HEK293 (cell line): ENCODE measurements at regions not wholly inside any gene's neighbourhood (a gene's known extent, or its start where the extent isn't known, plus 50 kb on each side); places are given as distances from the start of the nearest gene placed in this dataset.

Experiments
- CTCF ChIA-PET: fragments of 350-600 bp; formaldehyde crosslinking; extraction: SDS; loops from one replicate; lab custom pipeline; 2021; ENCODE audit warnings: antibody characterized with exemption; lab: Yijun Ruan, JAX
- POLR2A ChIA-PET: fragments of 300-600 bp; formaldehyde crosslinking; extraction: SDS; loops from one replicate; lab custom pipeline; 2020; ENCODE audit warnings: antibody characterized with exemption, inconsistent platforms; lab: Yijun Ruan, JAX
- H3K27ac ChIP-seq: fragments of 200-500 bp; sonication (Bioruptor generic); 2 replicates; pipeline ENCODE4 v1.5.1; 2014; ENCODE audit warnings: low read depth, low read length, control low read depth, inconsistent platforms; ENCODE audit errors: extremely low read depth
- H3K36me3 ChIP-seq, 2 experiments: fragments of 200-500 bp in 1 of 2; sonication (Bioruptor generic) in 1 of 2; 1 replicate in 1 of 2; 2 replicates in 1 of 2; pipeline ENCODE4 v1.5.1; 2014 to 2017; ENCODE audit warnings: inconsistent platforms in 2 of 2, low read length in 2 of 2; ENCODE audit not compliant: control insufficient read depth in 2 of 2, insufficient read depth in 1 of 2
- H3K4me1 ChIP-seq: fragments of 200-500 bp; sonication (Bioruptor generic); 2 replicates; pipeline ENCODE4 v1.5.1; 2014; ENCODE audit warnings: mild to moderate bottlenecking, low read length, inconsistent platforms; ENCODE audit not compliant: control insufficient read depth, insufficient read depth
- H3K4me3 ChIP-seq: 2 replicates; pipeline ENCODE4 v1.5.1; 2011; ENCODE audit warnings: low read depth, mild to moderate bottlenecking, control low read depth, low read length, moderate library complexity
- H3K9me3 ChIP-seq: fragments of 200-500 bp; sonication (Bioruptor generic); 2 replicates; pipeline ENCODE4 v1.5.1; 2014; ENCODE audit warnings: low read depth, low read length, inconsistent platforms; ENCODE audit not compliant: control insufficient read depth, insufficient read depth
- OSR2 ChIP-seq: fragments of 450-650 bp; formaldehyde crosslinking; IDR thresholded peaks from 2 replicates; pipeline ENCODE4 v1.5.1; 2016; ENCODE audit warnings: missing biosample characterization, missing genetic modification characterization
- REST ChIP-seq: fragments of 450-650 bp; formaldehyde crosslinking; IDR thresholded peaks from 2 replicates; pipeline ENCODE4 v1.5.1; 2016; ENCODE audit warnings: missing biosample characterization, missing genetic modification characterization
- SCRT2 ChIP-seq: fragments of 450-650 bp; formaldehyde crosslinking; IDR thresholded peaks from 2 replicates; pipeline ENCODE4 v1.5.1; 2016; ENCODE audit warnings: missing biosample characterization, missing genetic modification characterization
- ZBTB17 ChIP-seq: fragments of 450-650 bp; formaldehyde crosslinking; IDR thresholded peaks from 2 replicates; pipeline ENCODE4 v1.5.1; 2016; ENCODE audit warnings: missing biosample characterization, missing genetic modification characterization
- ZBTB48 ChIP-seq: fragments of 450-650 bp; formaldehyde crosslinking; IDR thresholded peaks from 2 replicates; pipeline ENCODE4 v1.5.1; 2016; ENCODE audit warnings: missing biosample characterization, missing genetic modification characterization
- ZNF10 ChIP-seq: fragments of 450-650 bp; formaldehyde crosslinking; IDR thresholded peaks from 2 replicates; pipeline ENCODE4 v1.5.1; 2017; ENCODE audit warnings: missing biosample characterization, missing genetic modification characterization
- ZNF114 ChIP-seq: fragments of 450-650 bp; formaldehyde crosslinking; IDR thresholded peaks from 2 replicates; pipeline ENCODE4 v1.5.0; 2017; ENCODE audit warnings: missing biosample characterization, missing genetic modification characterization
- ZNF140 ChIP-seq: fragments of 450-650 bp; formaldehyde crosslinking; IDR thresholded peaks from 2 replicates; pipeline ENCODE4 v1.5.1; 2016; ENCODE audit warnings: missing biosample characterization, missing genetic modification characterization
- ZNF146 ChIP-seq: fragments of 450-650 bp; formaldehyde crosslinking; IDR thresholded peaks from 2 replicates; pipeline ENCODE4 v1.5.1; 2016; ENCODE audit warnings: missing biosample characterization, missing genetic modification characterization
- ZNF223 ChIP-seq: fragments of 450-650 bp; formaldehyde crosslinking; IDR thresholded peaks from 2 replicates; pipeline ENCODE4 v1.5.1; 2016; ENCODE audit warnings: missing biosample characterization, missing genetic modification characterization
- ZNF266 ChIP-seq: fragments of 450-650 bp; formaldehyde crosslinking; IDR thresholded peaks from 2 replicates; pipeline ENCODE4 v1.5.1; 2016; ENCODE audit warnings: missing biosample characterization, missing genetic modification characterization, low read depth
- ZNF335 ChIP-seq: fragments of 450-650 bp; formaldehyde crosslinking; conservative IDR thresholded peaks from 2 replicates; pipeline ENCODE4 v1.5.1; 2016; ENCODE audit warnings: missing biosample characterization, missing genetic modification characterization
- ZNF350 ChIP-seq: fragments of 450-650 bp; formaldehyde crosslinking; IDR thresholded peaks from 2 replicates; pipeline ENCODE4 v1.5.0; 2017; ENCODE audit warnings: missing biosample characterization, mild to moderate bottlenecking, missing genetic modification characterization
- ZNF416 ChIP-seq: fragments of 450-650 bp; formaldehyde crosslinking; IDR thresholded peaks from 2 replicates; pipeline ENCODE4 v1.5.1; 2016; ENCODE audit warnings: missing biosample characterization, missing genetic modification characterization
- ZNF423 ChIP-seq: fragments of 450-650 bp; formaldehyde crosslinking; IDR thresholded peaks from 2 replicates; pipeline ENCODE4 v1.5.1; 2016; ENCODE audit warnings: missing biosample characterization, missing genetic modification characterization
- ZNF510 ChIP-seq: fragments of 450-650 bp; formaldehyde crosslinking; IDR thresholded peaks from 2 replicates; pipeline ENCODE4 v1.5.1; 2018; ENCODE audit warnings: mild to moderate bottlenecking, missing genetic modification characterization, missing biosample characterization; ENCODE audit not compliant: insufficient replicate concordance
- ZNF513 ChIP-seq: fragments of 450-650 bp; IDR thresholded peaks from 2 replicates; pipeline ENCODE4 v1.5.1; 2018; ENCODE audit warnings: missing biosample characterization, missing genetic modification characterization
- ZNF571 ChIP-seq: fragments of 450-650 bp; formaldehyde crosslinking; IDR thresholded peaks from 2 replicates; pipeline ENCODE4 v1.5.0; 2017; ENCODE audit warnings: missing biosample characterization, missing genetic modification characterization
- ZNF610 ChIP-seq: fragments of 450-650 bp; formaldehyde crosslinking; IDR thresholded peaks from 2 replicates; pipeline ENCODE4 v1.5.1; 2016; ENCODE audit warnings: missing biosample characterization, missing genetic modification characterization, borderline replicate concordance
- ZNF629 ChIP-seq: fragments of 450-650 bp; formaldehyde crosslinking; IDR thresholded peaks from 2 replicates; pipeline ENCODE4 v1.5.1; 2017; ENCODE audit warnings: missing biosample characterization, missing genetic modification characterization
- ZNF707 ChIP-seq: fragments of 450-650 bp; formaldehyde crosslinking; IDR thresholded peaks from 2 replicates; pipeline ENCODE4 v1.5.1; 2016; ENCODE audit warnings: missing biosample characterization, missing genetic modification characterization
- ZNF777 ChIP-seq: fragments of 450-650 bp; formaldehyde crosslinking; IDR thresholded peaks from 2 replicates; pipeline ENCODE4 v1.5.1; 2017; ENCODE audit warnings: missing biosample characterization, missing genetic modification characterization, borderline replicate concordance
- TF ChIP-seq, protein P1 (sequence below): fragments of 450-650 bp; formaldehyde crosslinking; IDR thresholded peaks from 2 replicates; pipeline ENCODE4 v1.5.1; 2017; ENCODE audit warnings: missing biosample characterization, missing genetic modification characterization
- TF ChIP-seq, protein P2 (sequence below): fragments of 450-650 bp; formaldehyde crosslinking; IDR thresholded peaks from 2 replicates; pipeline ENCODE4 v1.5.1; 2017; ENCODE audit warnings: missing biosample characterization, missing genetic modification characterization
- TF ChIP-seq, protein P3 (sequence below): fragments of 450-650 bp; formaldehyde crosslinking; IDR thresholded peaks from 2 replicates; pipeline ENCODE4 v1.5.1; 2016; ENCODE audit warnings: missing biosample characterization, missing genetic modification characterization
- TF ChIP-seq, protein P4 (sequence below): fragments of 450-650 bp; formaldehyde crosslinking; IDR thresholded peaks from 2 replicates; pipeline ENCODE4 v1.5.1; 2016; ENCODE audit warnings: missing biosample characterization, missing genetic modification characterization
- TF ChIP-seq, protein P5 (sequence below): sonication (generic); formaldehyde crosslinking; IDR thresholded peaks from 2 replicates; pipeline ENCODE4 v1.8.1; 2022; ENCODE audit warnings: mild to moderate bottlenecking, moderate library complexity, missing genetic modification reagents

DNA sequence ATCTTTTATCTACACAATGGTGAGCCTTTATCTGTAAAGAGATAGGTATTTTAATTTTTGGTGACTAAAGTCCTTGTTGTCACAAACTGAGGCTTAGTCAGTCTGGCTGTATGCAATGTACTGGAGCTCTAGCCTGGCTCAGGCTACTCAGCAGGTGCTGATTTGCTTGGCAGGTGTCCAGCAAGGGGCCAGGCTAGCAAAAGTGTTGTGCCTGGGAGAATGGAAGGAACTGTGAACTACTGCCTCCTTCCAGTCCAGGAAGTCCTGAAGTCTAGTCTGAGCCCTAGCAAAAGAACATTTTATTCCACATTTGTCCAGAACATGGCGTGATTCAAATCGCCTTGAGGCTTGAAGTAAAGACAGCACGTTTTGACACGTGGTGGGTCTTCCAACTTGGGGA is 260.5 kb downstream of the CCDC85A start:
- peak overlapping the region; percentile 13; the same call in 1 of the 2 replicates for H3K27ac ChIP-seq
- no peaks in the 10 kb centered on the region; the same call in 1 of the 2 replicates for H3K9me3 ChIP-seq
- H3K4me1 ChIP-seq, result peaks cover 25% of the 10 kb centered on the region
- no peaks in the 10 kb centered on the region for H3K36me3 ChIP-seq
- ChIA-PET CTCF (no interaction called here), POLR2A (no interaction called here)
- H3K4me3 ChIP-seq, result no peak overlapping the region
- TF ChIP-seq, protein P1, sequence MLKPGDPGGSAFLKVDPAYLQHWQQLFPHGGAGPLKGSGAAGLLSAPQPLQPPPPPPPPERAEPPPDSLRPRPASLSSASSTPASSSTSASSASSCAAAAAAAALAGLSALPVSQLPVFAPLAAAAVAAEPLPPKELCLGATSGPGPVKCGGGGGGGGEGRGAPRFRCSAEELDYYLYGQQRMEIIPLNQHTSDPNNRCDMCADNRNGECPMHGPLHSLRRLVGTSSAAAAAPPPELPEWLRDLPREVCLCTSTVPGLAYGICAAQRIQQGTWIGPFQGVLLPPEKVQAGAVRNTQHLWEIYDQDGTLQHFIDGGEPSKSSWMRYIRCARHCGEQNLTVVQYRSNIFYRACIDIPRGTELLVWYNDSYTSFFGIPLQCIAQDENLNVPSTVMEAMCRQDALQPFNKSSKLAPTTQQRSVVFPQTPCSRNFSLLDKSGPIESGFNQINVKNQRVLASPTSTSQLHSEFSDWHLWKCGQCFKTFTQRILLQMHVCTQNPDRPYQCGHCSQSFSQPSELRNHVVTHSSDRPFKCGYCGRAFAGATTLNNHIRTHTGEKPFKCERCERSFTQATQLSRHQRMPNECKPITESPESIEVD (tag by site-specific recombination), result peak; percentile 21
- no peak for TF ChIP-seq ZNF114 (tag by site-specific recombination)
- TF ChIP-seq, protein P2, sequence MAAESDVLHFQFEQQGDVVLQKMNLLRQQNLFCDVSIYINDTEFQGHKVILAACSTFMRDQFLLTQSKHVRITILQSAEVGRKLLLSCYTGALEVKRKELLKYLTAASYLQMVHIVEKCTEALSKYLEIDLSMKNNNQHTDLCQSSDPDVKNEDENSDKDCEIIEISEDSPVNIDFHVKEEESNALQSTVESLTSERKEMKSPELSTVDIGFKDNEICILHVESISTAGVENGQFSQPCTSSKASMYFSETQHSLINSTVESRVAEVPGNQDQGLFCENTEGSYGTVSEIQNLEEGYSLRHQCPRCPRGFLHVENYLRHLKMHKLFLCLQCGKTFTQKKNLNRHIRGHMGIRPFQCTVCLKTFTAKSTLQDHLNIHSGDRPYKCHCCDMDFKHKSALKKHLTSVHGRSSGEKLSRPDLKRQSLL, result peak; percentile 93
- no peak for TF ChIP-seq ZNF513
- TF ChIP-seq SCRT2 (tag by site-specific recombination), result 0 out of 2 replicates have a peak, but pooled peaks have one; percentile 36
- TF ChIP-seq ZNF416 (tag by site-specific recombination), result no peak
- TF ChIP-seq, protein P3, sequence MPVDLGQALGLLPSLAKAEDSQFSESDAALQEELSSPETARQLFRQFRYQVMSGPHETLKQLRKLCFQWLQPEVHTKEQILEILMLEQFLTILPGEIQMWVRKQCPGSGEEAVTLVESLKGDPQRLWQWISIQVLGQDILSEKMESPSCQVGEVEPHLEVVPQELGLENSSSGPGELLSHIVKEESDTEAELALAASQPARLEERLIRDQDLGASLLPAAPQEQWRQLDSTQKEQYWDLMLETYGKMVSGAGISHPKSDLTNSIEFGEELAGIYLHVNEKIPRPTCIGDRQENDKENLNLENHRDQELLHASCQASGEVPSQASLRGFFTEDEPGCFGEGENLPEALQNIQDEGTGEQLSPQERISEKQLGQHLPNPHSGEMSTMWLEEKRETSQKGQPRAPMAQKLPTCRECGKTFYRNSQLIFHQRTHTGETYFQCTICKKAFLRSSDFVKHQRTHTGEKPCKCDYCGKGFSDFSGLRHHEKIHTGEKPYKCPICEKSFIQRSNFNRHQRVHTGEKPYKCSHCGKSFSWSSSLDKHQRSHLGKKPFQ, result no peak
- TF ChIP-seq, protein P4, sequence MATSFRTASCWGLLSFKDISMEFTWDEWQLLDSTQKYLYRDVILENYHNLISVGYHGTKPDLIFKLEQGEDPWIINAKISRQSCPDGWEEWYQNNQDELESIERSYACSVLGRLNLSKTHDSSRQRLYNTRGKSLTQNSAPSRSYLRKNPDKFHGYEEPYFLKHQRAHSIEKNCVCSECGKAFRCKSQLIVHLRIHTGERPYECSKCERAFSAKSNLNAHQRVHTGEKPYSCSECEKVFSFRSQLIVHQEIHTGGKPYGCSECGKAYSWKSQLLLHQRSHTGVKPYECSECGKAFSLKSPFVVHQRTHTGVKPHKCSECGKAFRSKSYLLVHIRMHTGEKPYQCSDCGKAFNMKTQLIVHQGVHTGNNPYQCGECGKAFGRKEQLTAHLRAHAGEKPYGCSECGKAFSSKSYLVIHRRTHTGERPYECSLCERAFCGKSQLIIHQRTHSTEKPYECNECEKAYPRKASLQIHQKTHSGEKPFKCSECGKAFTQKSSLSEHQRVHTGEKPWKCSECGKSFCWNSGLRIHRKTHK, result no peak
- no peak for TF ChIP-seq ZNF146 (tag by site-specific recombination)
- TF ChIP-seq ZNF266 (tag by site-specific recombination), result no peak
- no peak for TF ChIP-seq ZNF223
- peak; percentile 25; the same call in 1 of the 2 replicates for TF ChIP-seq OSR2 (tag by site-specific recombination)
- no peak for TF ChIP-seq ZNF777
- TF ChIP-seq ZNF350 (tag by site-specific recombination), result no peak
- no peak for TF ChIP-seq ZNF423
- peak; percentile 48 for TF ChIP-seq ZNF335
- no peak for TF ChIP-seq ZBTB48 (tag by site-specific recombination)
- no peak for TF ChIP-seq ZNF571 (tag by site-specific recombination)
- TF ChIP-seq ZNF140, result no peak
- TF ChIP-seq ZNF707 (tag by site-specific recombination), result no peak
- TF ChIP-seq ZBTB17 (tag by site-specific recombination), result peak; percentile 31; the same call in 1 of the 2 replicates
- peak; percentile 40; the same call in 1 of the 2 replicates for TF ChIP-seq ZNF629
- no peak for TF ChIP-seq ZNF510 (tag by site-specific recombination)
- 0 out of 2 replicates have a peak, but pooled peaks have one; percentile 37 for TF ChIP-seq REST
- no peak for TF ChIP-seq ZNF610 (tag by site-specific recombination)
- TF ChIP-seq, protein P5, sequence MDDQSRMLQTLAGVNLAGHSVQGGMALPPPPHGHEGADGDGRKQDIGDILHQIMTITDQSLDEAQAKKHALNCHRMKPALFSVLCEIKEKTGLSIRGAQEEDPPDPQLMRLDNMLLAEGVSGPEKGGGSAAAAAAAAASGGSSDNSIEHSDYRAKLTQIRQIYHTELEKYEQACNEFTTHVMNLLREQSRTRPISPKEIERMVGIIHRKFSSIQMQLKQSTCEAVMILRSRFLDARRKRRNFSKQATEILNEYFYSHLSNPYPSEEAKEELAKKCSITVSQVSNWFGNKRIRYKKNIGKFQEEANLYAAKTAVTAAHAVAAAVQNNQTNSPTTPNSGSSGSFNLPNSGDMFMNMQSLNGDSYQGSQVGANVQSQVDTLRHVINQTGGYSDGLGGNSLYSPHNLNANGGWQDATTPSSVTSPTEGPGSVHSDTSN, result no peak
- peak; percentile 98 for TF ChIP-seq ZNF10 (tag by site-specific recombination)
